ENCODE measurements at regions not wholly inside any gene's neighbourhood (a gene's known extent, or its start where the extent isn't known, plus 50 kb on each side); places are given as distances from the start of the nearest gene placed in this dataset.
A peak's percentile ranks its signal among the peaks of the same experiment; 100 is the strongest.

GRCh38 chr3:117495620-117496019 is 786.0 kb downstream of the TUSC7 start:
- H3K27ac ChIP-seq = no peak overlapping the region
- no peak overlapping the region for H2AFZ ChIP-seq (ENCODE audit: low read depth)
- no peak overlapping the region for H3K9ac ChIP-seq
- H3K4me3 ChIP-seq (IDR thresholded peaks at IDR 0.05; ENCODE audit: insufficient read depth, low read depth, low read length) = no peak overlapping the region
- H3K79me2 ChIP-seq (ENCODE audit: insufficient read depth, low read depth) = no peaks in the 10 kb centered on the region
- H4K20me1 ChIP-seq (ENCODE audit: insufficient read depth) = no peaks in the 10 kb centered on the region
- no peak overlapping the region for H3K4me2 ChIP-seq
- H3K36me3 ChIP-seq (ENCODE audit: insufficient read depth) = no peaks in the 10 kb centered on the region
- no peaks in the 10 kb centered on the region for H3K4me1 ChIP-seq (ENCODE audit: low read depth, poor library complexity, severe bottlenecking)
- no peaks in the 10 kb centered on the region for H3K27me3 ChIP-seq (ENCODE audit: insufficient read depth, low read depth)
- TF ChIP-seq CTCF (conservative IDR thresholded peaks at IDR 0.05; ENCODE audit: low read depth, low read length) = no peak

DNA sequence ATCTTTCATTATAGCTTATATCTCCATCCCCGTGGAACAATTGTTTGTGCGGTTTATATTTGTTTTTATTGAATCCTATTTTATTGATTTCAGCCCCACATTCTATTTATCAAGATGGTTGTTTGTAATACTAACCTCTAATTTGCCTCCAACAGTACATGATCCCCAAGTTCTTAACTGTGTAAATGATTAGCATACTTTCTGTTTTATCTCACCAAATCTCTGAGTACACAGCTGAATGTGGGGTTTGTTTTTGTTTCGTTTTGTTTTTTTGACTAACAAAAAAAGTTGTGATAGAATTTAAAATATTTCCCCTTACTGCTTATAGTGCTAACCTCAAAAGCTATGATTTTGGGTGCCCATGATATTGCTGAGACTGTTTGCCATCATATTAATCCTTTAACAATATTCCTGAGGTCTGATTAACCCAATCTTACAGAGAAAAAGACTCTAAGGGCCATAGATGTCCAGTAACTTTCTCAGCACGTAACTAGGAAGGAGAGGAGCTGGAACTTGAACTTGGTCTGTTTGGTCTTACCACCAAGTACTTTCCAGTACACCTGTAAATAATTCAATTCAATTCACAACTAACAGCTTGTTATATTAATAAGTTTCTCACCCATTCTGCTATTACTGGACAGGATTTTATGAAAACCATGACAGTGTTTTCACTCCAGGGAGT is 789.8 kb downstream of the TUSC7 start:
- Histone ChIP-seq H3K27ac (no peak overlapping the region), H4K20me1 (ENCODE audit: insufficient read depth) (no peaks in the 10 kb centered on the region), H3K27me3 (ENCODE audit: insufficient read depth, low read depth) (no peaks in the 10 kb centered on the region), H3K9ac (no peak overlapping the region), H3K4me2 (no peak overlapping the region), H2AFZ (ENCODE audit: low read depth) (0 out of 2 replicates have a peak overlapping the region, but pooled peaks have one; percentile 23), H3K4me1 (ENCODE audit: low read depth, poor library complexity, severe bottlenecking) (no peaks in the 10 kb centered on the region), H3K4me3 (IDR thresholded peaks at IDR 0.05; ENCODE audit: insufficient read depth, low read depth, low read length) (no peak overlapping the region), H3K79me2 (ENCODE audit: insufficient read depth, low read depth) (no peaks in the 10 kb centered on the region), H3K36me3 (ENCODE audit: insufficient read depth) (no peaks in the 10 kb centered on the region)
- no peak for TF ChIP-seq CTCF (conservative IDR thresholded peaks at IDR 0.05; ENCODE audit: low read depth, low read length)

DNA sequence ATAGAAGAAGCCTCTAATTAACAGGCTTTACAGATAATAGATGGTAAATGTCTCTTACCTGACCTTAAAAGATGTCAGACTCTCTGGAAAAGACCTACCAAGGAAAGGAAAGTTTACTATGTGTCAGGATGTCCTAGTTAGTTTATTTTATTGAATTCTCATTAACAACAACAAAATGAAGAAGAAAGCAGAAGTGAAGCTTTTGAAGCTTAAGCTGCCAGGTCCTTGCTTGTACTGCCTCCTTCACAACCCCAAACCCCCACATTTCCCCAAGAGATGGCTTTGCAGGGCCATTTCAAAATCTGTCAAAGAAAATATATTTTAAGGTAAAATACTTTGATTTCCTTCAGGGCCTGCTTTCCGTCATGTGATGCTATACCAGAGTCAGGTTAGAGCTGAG is 798.4 kb downstream of the TUSC7 start:
- H3K9ac ChIP-seq = no peak overlapping the region
- no peaks in the 10 kb centered on the region for H3K4me1 ChIP-seq (ENCODE audit: low read depth, poor library complexity, severe bottlenecking)
- H3K79me2 ChIP-seq (ENCODE audit: insufficient read depth, low read depth) = no peaks in the 10 kb centered on the region
- H3K36me3 ChIP-seq (ENCODE audit: insufficient read depth) = no peaks in the 10 kb centered on the region
- no peaks in the 10 kb centered on the region for H3K27me3 ChIP-seq (ENCODE audit: insufficient read depth, low read depth)
- H3K4me2 ChIP-seq = no peak overlapping the region
- no peak overlapping the region for H3K27ac ChIP-seq
- no peak overlapping the region for H2AFZ ChIP-seq (ENCODE audit: low read depth)
- TF ChIP-seq CTCF (conservative IDR thresholded peaks at IDR 0.05; ENCODE audit: low read depth, low read length) = no peak
- H4K20me1 ChIP-seq (ENCODE audit: insufficient read depth) = no peaks in the 10 kb centered on the region
- no peak overlapping the region for H3K4me3 ChIP-seq (IDR thresholded peaks at IDR 0.05; ENCODE audit: insufficient read depth, low read depth, low read length)

GRCh38 chr3:117509858-117510257 is 800.3 kb downstream of the TUSC7 start:
- H3K27ac ChIP-seq = no peak overlapping the region
- H3K36me3 ChIP-seq (ENCODE audit: insufficient read depth) = no peaks in the 10 kb centered on the region
- H3K4me3 ChIP-seq (IDR thresholded peaks at IDR 0.05; ENCODE audit: insufficient read depth, low read depth, low read length) = no peak overlapping the region
- H3K4me1 ChIP-seq (ENCODE audit: low read depth, poor library complexity, severe bottlenecking) = no peaks in the 10 kb centered on the region
- no peaks in the 10 kb centered on the region for H3K27me3 ChIP-seq (ENCODE audit: insufficient read depth, low read depth)
- H3K4me2 ChIP-seq = no peak overlapping the region
- H3K79me2 ChIP-seq (ENCODE audit: insufficient read depth, low read depth) = no peaks in the 10 kb centered on the region
- no peak overlapping the region for H3K9ac ChIP-seq
- no peaks in the 10 kb centered on the region for H4K20me1 ChIP-seq (ENCODE audit: insufficient read depth)
- no peak for TF ChIP-seq CTCF (conservative IDR thresholded peaks at IDR 0.05; ENCODE audit: low read depth, low read length)
- H2AFZ ChIP-seq (ENCODE audit: low read depth) = no peak overlapping the region

Measured in KMS-11 (cell line).